ENCODE measurements at regions not wholly inside any gene's neighbourhood (a gene's known extent, or its start where the extent isn't known, plus 50 kb on each side); places are given as distances from the start of the nearest gene placed in this dataset.

DNA sequence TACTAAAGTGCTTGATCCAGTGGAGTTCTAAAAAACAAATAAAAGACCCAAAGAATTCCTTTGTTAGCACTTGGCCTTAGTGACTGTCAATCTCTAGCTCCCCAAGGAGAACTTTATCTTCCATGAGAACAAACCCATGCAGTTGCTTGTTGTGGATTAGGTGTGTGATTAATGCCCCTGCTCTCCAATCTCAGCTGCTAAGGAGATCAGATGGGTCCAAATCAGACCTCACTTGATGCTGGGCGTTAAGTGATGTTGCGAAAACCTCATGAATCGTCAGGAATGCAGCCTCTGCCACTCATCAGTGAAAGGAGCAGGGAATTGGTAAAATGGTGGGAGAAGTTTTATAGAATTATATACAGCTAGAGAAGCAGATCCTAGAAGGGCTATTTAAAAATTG, 133.7 kb downstream of the DMAC1 start:
- TF ChIP-seq, protein P1, sequence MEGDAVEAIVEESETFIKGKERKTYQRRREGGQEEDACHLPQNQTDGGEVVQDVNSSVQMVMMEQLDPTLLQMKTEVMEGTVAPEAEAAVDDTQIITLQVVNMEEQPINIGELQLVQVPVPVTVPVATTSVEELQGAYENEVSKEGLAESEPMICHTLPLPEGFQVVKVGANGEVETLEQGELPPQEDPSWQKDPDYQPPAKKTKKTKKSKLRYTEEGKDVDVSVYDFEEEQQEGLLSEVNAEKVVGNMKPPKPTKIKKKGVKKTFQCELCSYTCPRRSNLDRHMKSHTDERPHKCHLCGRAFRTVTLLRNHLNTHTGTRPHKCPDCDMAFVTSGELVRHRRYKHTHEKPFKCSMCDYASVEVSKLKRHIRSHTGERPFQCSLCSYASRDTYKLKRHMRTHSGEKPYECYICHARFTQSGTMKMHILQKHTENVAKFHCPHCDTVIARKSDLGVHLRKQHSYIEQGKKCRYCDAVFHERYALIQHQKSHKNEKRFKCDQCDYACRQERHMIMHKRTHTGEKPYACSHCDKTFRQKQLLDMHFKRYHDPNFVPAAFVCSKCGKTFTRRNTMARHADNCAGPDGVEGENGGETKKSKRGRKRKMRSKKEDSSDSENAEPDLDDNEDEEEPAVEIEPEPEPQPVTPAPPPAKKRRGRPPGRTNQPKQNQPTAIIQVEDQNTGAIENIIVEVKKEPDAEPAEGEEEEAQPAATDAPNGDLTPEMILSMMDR (IDR thresholded peaks at IDR 0.05) = no peak
- TF ChIP-seq POLR2A (IDR thresholded peaks at IDR 0.05) = no peak

All from right lobe of liver (tissue), 4 donors.